Parathyroid adenoma (tissue), 2 donors: ENCODE measurements at regions not wholly inside any gene's neighbourhood (a gene's known extent, or its start where the extent isn't known, plus 50 kb on each side); places are given as distances from the start of the nearest gene placed in this dataset.

ENCODE experiments used
- H2AFZ ChIP-seq: fragments of 300-600 bp; sonication (generic); one replicate; pipeline ENCODE4 v1.7.0; 2017; ENCODE audit warnings: antibody characterized with exemption, mild to moderate bottlenecking
- H3K27ac ChIP-seq: fragments of 300-600 bp; sonication (generic); one replicate; pipeline ENCODE4 v1.7.0; 2017
- H3K27me3 ChIP-seq: fragments of 300-600 bp; sonication (generic); one replicate; pipeline ENCODE4 v1.7.0; 2017; ENCODE audit warnings: low read length; ENCODE audit not compliant: control insufficient read depth, insufficient read depth
- H3K36me3 ChIP-seq: fragments of 300-600 bp; sonication (generic); one replicate; pipeline ENCODE4 v1.7.0; 2017; ENCODE audit warnings: low read length; ENCODE audit not compliant: control insufficient read depth, insufficient read depth
- H3K4me1 ChIP-seq: fragments of 300-600 bp; sonication (generic); one replicate; pipeline ENCODE4 v1.7.0; 2017; ENCODE audit warnings: control low read depth
- H3K4me2 ChIP-seq: fragments of 300-600 bp; sonication (generic); one replicate; pipeline ENCODE4 v1.7.0; 2017; ENCODE audit warnings: low read length
- H3K4me3 ChIP-seq: fragments of 300-600 bp; sonication (generic); one replicate; pipeline ENCODE4 v1.7.0; 2017; ENCODE audit warnings: low read depth, low read length
- H3K79me2 ChIP-seq: fragments of 300-600 bp; sonication (generic); one replicate; pipeline ENCODE4 v1.7.0; 2017; ENCODE audit warnings: control low read depth
- H3K9ac ChIP-seq: fragments of 300-600 bp; sonication (generic); one replicate; pipeline ENCODE4 v1.7.0; 2017; ENCODE audit warnings: mild to moderate bottlenecking
- H3K9me3 ChIP-seq: fragments of 300-600 bp; sonication (generic); one replicate; pipeline ENCODE4 v1.7.0; 2017; ENCODE audit warnings: low read length; ENCODE audit not compliant: control insufficient read depth
- TF ChIP-seq, protein P1 (sequence below): fragments of 300-600 bp; sonication (generic); IDR thresholded peaks from one replicate; pipeline ENCODE4 v1.7.0; 2017; ENCODE audit warnings: antibody characterized with exemption, mild to moderate bottlenecking
- donor health status: primary hyperparathyroidism.

DNA sequence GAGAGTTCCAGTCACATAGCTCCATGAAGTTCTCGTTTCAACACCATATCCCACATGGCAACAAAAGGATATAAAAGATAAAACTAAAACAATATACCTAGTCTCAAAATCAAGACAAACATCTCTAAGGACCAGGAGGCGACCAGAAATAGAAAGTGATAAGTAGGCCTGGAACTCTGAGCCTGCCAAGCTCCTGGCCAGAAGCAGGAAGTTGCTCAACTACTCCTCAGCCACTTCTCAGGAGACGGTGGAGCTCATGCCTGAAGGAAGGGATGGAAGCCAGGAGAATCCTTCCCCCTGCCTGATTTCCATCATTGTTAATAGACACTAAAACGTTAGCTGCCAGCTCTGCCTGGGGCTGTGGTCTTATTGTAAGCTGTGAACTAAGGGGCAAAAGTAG is 94.7 kb downstream of the DISP1 start:
- Histone ChIP-seq H3K27ac (peak overlapping the region; percentile 15), H3K79me2 (no peaks in the 10 kb centered on the region), H3K9me3 (no peaks in the 10 kb centered on the region), H3K27me3 (no peaks in the 10 kb centered on the region), H3K9ac (no peak overlapping the region), H3K4me2 (no peak overlapping the region), H3K36me3 (no peaks in the 10 kb centered on the region), H3K4me3 (no peak overlapping the region), H3K4me1 (no peaks in the 10 kb centered on the region), H2AFZ (peak overlapping the region; percentile 50)
- TF ChIP-seq, protein P1, sequence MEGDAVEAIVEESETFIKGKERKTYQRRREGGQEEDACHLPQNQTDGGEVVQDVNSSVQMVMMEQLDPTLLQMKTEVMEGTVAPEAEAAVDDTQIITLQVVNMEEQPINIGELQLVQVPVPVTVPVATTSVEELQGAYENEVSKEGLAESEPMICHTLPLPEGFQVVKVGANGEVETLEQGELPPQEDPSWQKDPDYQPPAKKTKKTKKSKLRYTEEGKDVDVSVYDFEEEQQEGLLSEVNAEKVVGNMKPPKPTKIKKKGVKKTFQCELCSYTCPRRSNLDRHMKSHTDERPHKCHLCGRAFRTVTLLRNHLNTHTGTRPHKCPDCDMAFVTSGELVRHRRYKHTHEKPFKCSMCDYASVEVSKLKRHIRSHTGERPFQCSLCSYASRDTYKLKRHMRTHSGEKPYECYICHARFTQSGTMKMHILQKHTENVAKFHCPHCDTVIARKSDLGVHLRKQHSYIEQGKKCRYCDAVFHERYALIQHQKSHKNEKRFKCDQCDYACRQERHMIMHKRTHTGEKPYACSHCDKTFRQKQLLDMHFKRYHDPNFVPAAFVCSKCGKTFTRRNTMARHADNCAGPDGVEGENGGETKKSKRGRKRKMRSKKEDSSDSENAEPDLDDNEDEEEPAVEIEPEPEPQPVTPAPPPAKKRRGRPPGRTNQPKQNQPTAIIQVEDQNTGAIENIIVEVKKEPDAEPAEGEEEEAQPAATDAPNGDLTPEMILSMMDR = no peak

DNA sequence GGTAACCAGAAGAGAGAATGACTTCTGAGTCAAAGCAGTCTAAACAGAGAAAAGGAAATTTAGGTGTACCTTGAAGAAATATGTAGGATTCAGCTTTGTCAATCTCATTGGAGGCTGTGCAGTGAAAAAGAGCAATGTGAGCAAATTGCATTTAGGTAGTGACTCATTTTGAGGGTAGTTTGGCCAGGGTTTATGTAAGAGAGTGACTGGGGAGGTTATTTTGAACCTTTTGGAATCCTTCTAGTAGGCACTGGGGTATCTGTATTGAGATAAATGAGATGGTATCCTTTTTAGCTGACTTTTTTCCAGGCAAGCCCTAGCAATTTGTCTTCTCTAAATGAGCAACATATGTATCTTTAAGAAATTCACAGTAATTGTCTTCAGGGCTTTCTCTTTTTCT is 95.9 kb downstream of the DISP1 start:
- H3K27ac ChIP-seq = no peak overlapping the region
- no peak overlapping the region for H2AFZ ChIP-seq
- no peaks in the 10 kb centered on the region for H3K4me1 ChIP-seq
- no peaks in the 10 kb centered on the region for H3K36me3 ChIP-seq
- H3K79me2 ChIP-seq = no peaks in the 10 kb centered on the region
- no peak overlapping the region for H3K4me3 ChIP-seq
- H3K9ac ChIP-seq = no peak overlapping the region
- TF ChIP-seq, protein P1 = no peak
- no peaks in the 10 kb centered on the region for H3K27me3 ChIP-seq
- H3K9me3 ChIP-seq = no peaks in the 10 kb centered on the region
- no peak overlapping the region for H3K4me2 ChIP-seq

DNA sequence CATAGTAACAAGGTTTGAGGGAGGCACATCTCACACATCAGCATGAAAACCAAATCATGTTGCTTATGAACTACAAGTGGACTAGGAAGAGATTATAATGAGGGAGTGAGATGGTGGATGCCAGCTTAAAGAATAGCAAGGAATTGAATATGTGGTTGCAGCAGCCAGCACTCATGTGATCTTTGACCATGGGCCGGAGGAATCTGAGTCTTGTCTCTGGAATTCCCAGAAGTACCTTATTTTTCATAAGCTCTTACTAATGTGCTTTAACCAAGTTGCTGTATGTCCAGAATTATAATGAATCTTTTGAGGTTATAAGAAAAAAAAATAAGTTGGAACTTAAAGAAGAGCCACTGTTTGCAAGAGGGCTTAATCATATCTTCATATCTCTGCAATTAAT is 97.0 kb downstream of the DISP1 start:
- H3K9ac ChIP-seq = no peak overlapping the region
- H3K79me2 ChIP-seq = no peaks in the 10 kb centered on the region
- no peaks in the 10 kb centered on the region for H3K4me1 ChIP-seq
- TF ChIP-seq, protein P1 = no peak
- no peaks in the 10 kb centered on the region for H3K36me3 ChIP-seq
- H3K9me3 ChIP-seq = no peaks in the 10 kb centered on the region
- no peak overlapping the region for H3K4me2 ChIP-seq
- no peak overlapping the region for H3K4me3 ChIP-seq
- no peak overlapping the region for H3K27ac ChIP-seq
- H3K27me3 ChIP-seq = no peaks in the 10 kb centered on the region
- no peak overlapping the region for H2AFZ ChIP-seq

DNA sequence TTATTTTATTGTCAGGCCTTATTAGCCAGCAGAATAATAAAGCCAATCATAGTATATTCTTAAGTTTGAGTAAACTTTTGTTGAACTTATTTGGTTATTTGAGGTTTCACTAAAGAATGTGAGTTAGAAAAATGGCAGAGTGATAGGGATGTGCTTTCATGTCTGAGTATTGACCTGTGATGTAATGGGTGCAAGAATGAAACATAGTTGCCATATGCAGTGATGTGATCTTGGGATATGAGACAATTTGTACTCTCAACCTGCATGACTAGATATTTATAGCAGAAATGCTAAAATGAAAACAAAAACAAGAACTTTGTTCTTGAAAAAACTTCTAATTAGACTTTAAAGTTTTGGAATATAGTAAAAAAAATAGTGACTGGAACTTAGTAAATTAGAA is 97.9 kb downstream of the DISP1 start:
- TF ChIP-seq, protein P1 = no peak
- no peaks in the 10 kb centered on the region for H3K4me1 ChIP-seq
- H3K27ac ChIP-seq = no peak overlapping the region

DNA sequence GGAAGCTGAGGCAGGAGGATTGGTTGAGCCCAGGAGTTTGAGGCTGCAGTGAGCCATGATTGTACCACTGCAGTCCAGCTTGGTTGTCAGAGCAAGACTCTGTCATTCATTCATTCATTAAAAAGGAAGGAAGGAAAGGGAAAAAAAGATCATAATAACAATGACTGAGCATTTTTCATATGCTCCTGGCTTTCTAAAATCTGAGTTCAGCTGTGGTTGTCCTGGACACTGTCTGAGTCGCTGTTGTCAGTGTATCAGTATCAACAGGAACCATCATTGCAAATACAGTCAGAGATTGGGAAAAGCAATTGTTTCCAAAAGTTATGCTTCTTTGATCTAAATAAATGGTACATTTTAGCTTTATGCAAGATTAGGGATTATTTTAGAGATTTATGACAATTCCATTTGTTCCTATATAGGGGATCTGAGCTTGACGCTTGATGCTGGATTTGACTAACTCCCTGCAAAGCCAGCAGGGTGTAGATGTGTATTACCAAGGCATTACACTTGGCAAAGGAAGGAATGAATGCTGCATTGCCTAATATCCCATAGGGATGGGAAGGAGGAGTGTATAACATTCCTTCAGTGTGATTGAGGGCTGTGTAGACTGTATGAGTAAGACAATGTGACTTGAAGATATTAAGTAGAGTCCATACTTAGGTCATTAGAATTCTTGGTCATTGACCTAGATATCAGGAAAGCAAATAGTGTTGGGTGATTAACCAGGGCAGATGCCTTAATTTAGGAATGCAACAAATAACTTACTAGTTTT is 100.2 kb downstream of the DISP1 start:
- Histone ChIP-seq H3K4me3 (no peak overlapping the region), H3K4me1 (no peaks in the 10 kb centered on the region), H2AFZ (no peak overlapping the region), H3K4me2 (no peak overlapping the region), H3K27me3 (no peaks in the 10 kb centered on the region), H3K36me3 (no peaks in the 10 kb centered on the region), H3K9ac (no peak overlapping the region), H3K79me2 (no peaks in the 10 kb centered on the region), H3K9me3 (no peaks in the 10 kb centered on the region), H3K27ac (no peak overlapping the region)
- TF ChIP-seq, protein P1 = no peak

More for the DNA sequence above, 97.9 kb downstream of the DISP1 start:
- Histone ChIP-seq H3K36me3 (no peaks in the 10 kb centered on the region), H3K9me3 (no peaks in the 10 kb centered on the region), H3K4me2 (no peak overlapping the region), H3K27me3 (no peaks in the 10 kb centered on the region), H3K4me3 (no peak overlapping the region), H2AFZ (no peak overlapping the region), H3K79me2 (no peaks in the 10 kb centered on the region), H3K9ac (no peak overlapping the region)
